GM19468 (cell line): ENCODE measurements at regions not wholly inside any gene's neighbourhood (a gene's known extent, or its start where the extent isn't known, plus 50 kb on each side); places are given as distances from the start of the nearest gene placed in this dataset.
"Not testable (repeated sequence)": the region's sequence is repeated elsewhere in the genome, so short reads cannot be mapped to it uniquely, and the experiment has no call there.

ENCODE experiments used
- ATAC-seq: cut with Tn5 transposase; IDR thresholded peaks from one replicate; pipeline ENCODE4 v1.9.1; 2021; ENCODE audit warnings: mild to moderate bottlenecking, moderate library complexity, moderate number of reproducible peaks; ENCODE audit not compliant: unreplicated experiment; ENCODE audit errors: extremely low read depth

GRCh38 chr13:50457415-50458393 lies 385.8 kb downstream of the DLEU7 start:
- no peak for ATAC-seq

GRCh38 chr13:50459046-50459445 lies 384.4 kb downstream of the DLEU7 start:
- ATAC-seq: no peak

- ATAC-seq: no peak
Measured at GRCh38 chr13:50459658-50460057, 383.8 kb downstream of the DLEU7 start.

- no peak for ATAC-seq
Measured at GRCh38 chr13:50460358-50460757, 383.1 kb downstream of the DLEU7 start.

- no peak for ATAC-seq
Measured at GRCh38 chr13:50461189-50461588, 382.3 kb downstream of the DLEU7 start.

- ATAC-seq: no peak
Measured at GRCh38 chr13:50463719-50464118, 379.8 kb downstream of the DLEU7 start.

GRCh38 chr13:50464349-50465251 lies 378.9 kb downstream of the DLEU7 start:
- no peak for ATAC-seq

- no peak for ATAC-seq
Measured at GRCh38 chr13:50466456-50466855, 377.0 kb downstream of the DLEU7 start.

- ATAC-seq: no peak
Measured at GRCh38 chr13:50467156-50468110, 376.1 kb downstream of the DLEU7 start.

- ATAC-seq: no peak
Measured at GRCh38 chr13:50468849-50469669, 374.4 kb downstream of the DLEU7 start.

GRCh38 chr13:50473050-50473449 lies 370.4 kb downstream of the DLEU7 start:
- not testable (repeated sequence) for ATAC-seq

GRCh38 chr13:50474088-50474662 lies 369.3 kb downstream of the DLEU7 start:
- ATAC-seq: no peak

- ATAC-seq: no peak
Measured at GRCh38 chr13:50476577-50477285, 366.8 kb downstream of the DLEU7 start.

GRCh38 chr13:50481936-50482335 lies 361.6 kb downstream of the DLEU7 start:
- ATAC-seq: no peak

GRCh38 chr13:50483416-50483815 lies 360.1 kb downstream of the DLEU7 start:
- no peak for ATAC-seq

GRCh38 chr13:50484472-50485113 lies 358.9 kb downstream of the DLEU7 start:
- no peak for ATAC-seq
